Kidney tubule cell (primary cell): ENCODE measurements at regions not wholly inside any gene's neighbourhood (a gene's known extent, or its start where the extent isn't known, plus 50 kb on each side); places are given as distances from the start of the nearest gene placed in this dataset.

Experiments
- DNase-seq: peaks from one replicate; pipeline ENCODE4 v3.0.0-alpha.2; 2018; ENCODE audit warnings: low spot score

- no peak for DNase-seq
Observed at GRCh38 chr18:41829647-41830516, 125.2 kb upstream of the PIK3C3 start.

GRCh38 chr18:41828137-41828536, 126.9 kb upstream of the PIK3C3 start:
- peak; percentile 38 for DNase-seq

GRCh38 chr18:41820784-41821183, 134.2 kb upstream of the PIK3C3 start:
- DNase-seq, result no peak

GRCh38 chr18:41818381-41819355, 136.4 kb upstream of the PIK3C3 start:
- no peak for DNase-seq

GRCh38 chr18:41814651-41815050, 140.4 kb upstream of the PIK3C3 start:
- no peak for DNase-seq

DNA sequence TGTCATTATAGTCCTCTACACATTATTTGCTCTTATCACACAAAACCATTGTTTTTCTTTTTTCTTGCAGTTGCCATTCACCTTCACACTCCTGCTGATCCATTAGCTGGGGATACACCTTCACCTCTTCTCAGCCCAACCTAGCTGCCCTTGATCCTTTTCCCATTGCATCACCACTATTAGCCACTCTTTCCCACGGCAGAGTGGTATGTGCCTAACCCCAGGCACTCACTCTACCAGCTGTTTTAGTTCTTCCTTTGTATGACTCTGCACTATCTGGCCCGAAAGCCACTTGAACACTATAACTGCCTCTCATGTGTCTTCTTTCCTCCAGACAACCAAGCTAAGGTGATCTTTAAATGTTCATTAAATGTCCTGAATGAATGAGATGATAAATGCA, 145.4 kb upstream of the PIK3C3 start:
- no peak for DNase-seq

GRCh38 chr18:41805341-41805740, 149.7 kb upstream of the PIK3C3 start:
- DNase-seq, result no peak

DNA sequence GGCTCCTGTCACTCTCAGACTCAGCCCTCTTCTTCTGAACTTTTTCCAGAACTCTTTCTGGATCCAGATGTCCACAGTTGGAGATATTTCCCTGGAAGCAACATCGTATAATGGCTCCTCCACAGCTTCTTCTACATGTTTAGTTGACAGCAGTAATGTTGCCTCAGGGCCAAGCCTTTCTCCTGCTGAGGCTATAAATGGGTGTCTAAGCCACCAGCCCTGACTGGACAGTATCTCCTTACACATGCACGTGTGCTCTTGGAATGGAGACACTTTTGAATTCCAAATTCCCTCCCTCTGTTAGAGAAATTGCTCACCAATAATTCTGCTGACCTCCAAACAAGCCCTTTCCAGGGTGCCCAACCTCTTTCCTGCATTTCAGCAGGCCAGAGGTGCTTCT, 156.2 kb upstream of the PIK3C3 start:
- DNase-seq, result no peak

DNA sequence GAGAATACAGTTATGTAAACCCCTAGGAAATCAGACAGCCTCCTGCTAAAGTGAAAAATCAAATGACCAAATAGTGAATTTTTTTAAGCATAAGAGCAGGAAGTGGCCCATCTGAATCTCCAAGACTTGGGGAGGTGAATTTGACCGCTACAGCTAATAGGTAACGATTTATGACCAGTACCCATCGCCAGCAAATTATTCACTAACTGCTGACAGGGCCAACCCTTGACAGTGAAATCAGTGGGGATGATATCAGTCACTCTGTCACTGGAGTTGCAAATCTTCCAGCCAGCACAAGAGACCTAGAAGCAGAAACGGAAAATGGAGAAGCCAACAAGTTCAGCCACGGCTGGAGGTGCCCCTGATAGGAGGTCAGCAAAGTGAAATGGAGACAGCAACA, 164.3 kb upstream of the PIK3C3 start:
- DNase-seq, result peak; percentile 69

- peak; percentile 15 for DNase-seq
Observed at GRCh38 chr18:41789001-41789400, 166.0 kb upstream of the PIK3C3 start.

- no peak for DNase-seq
Observed at GRCh38 chr18:41783879-41784278, 171.2 kb upstream of the PIK3C3 start.

GRCh38 chr18:41783065-41783818, 171.8 kb upstream of the PIK3C3 start:
- DNase-seq, result no peak

- DNase-seq, result peak; percentile 24
Observed at GRCh38 chr18:41771973-41772372, 183.1 kb upstream of the PIK3C3 start.

DNA sequence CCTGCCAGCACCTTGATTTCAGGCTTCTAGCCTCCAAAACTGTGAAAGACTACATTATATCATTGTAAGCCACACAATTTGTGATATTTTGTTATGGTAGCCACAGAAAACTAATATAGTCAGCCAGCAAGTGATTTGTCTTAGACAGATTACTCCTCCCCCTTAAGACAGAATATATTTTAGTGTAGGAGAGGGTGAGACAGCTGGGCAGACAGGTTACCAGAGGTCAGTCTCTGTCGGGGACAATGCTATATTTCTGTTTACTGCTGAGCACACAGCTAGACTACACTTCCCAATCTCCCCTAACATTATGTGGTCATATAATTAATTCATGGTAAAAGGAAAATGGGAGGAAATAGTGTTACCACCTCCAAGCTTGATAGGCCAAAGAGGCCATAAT, 185.8 kb upstream of the PIK3C3 start:
- DNase-seq, result no peak

GRCh38 chr18:41768467-41768866, 186.6 kb upstream of the PIK3C3 start:
- DNase-seq, result no peak

DNA sequence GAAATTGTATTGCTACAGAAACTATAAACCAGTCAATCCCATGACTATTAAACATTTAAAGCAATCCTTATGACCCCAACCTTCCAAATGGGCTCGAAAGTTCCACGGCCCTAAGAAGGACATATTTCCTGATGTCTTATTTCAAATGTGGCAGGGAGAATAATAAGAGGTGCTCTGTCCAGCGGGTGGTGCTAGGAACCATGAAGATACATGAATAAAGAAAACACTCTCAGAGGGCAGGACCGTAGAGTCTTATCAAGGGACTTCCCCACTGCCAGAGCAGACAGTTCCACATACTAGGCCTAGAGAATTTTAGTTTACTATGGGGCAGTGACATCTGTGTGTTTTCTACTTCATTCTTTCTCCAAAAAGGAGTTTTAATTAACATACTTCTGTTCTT, 187.1 kb upstream of the PIK3C3 start:
- peak; percentile 66 for DNase-seq

DNA sequence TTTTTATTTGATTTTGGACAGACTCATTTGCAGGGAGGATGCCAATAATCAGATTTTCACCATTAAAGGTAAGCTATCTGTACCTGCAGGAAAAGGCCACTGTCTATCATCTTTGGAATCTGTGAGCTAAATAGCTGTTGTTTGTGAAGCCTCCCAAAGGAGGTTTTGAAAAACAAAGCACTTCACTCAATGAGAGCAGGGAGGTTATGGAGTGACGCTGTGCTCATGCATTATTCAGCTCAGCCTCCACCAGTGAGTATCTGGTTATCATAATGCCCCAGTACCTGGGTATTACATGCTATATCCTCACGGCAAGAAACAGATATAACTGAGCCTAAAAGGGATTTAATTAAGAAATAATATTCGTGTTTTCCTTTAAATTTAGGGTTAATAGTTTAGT, 189.6 kb upstream of the PIK3C3 start:
- no peak for DNase-seq

GRCh38 chr18:41763361-41763760, 191.7 kb upstream of the PIK3C3 start:
- DNase-seq, result no peak

DNA sequence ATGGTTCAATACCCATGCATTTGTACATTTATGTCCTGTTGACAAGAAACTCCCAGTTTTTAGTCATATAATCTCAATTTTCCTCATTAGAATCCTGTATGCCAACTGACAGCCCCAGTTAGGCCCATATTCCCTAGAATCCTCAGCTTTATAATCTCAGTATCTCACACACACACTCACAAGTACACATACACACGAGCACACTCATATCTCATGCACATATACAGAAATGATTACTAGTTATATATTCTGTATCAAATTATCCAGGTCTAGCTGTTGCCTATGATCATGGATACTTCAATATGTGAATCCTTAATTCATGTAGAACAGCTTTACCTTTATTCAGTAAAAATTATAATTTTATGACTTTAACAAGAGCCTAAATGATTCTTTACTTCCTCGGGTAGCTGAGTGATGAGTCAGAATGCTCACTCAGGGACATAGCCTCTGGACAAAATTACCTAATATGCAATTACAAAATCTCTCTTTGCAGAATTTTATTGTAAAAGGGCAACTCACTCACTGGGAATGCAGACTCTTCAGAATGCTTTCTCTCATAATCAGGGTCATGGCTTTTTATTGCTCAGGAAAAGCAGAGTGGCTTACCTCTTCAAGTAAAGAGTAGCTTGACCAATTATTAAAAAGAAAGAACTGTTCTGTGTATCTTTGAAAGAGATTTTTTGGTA, 193.6 kb upstream of the PIK3C3 start:
- DNase-seq, result peak; percentile 86

- DNase-seq, result no peak
Observed at GRCh38 chr18:41758534-41758933, 196.5 kb upstream of the PIK3C3 start.

GRCh38 chr18:41756141-41756540, 198.9 kb upstream of the PIK3C3 start:
- DNase-seq, result no peak

- DNase-seq, result no peak
Observed at GRCh38 chr18:41754332-41754731, 200.7 kb upstream of the PIK3C3 start.
